Cerebellar cortex (tissue), 1 donor: ENCODE measurements at regions not wholly inside any gene's neighbourhood (a gene's known extent, or its start where the extent isn't known, plus 50 kb on each side); places are given as distances from the start of the nearest gene placed in this dataset.
"Not testable (repeated sequence)": the region's sequence is repeated elsewhere in the genome, so short reads cannot be mapped to it uniquely, and the experiment has no call there.

ENCODE experiments used
- DNase-seq: peaks from one replicate; pipeline ENCODE4 v3.0.0-alpha.2; 2015; ENCODE audit warnings: low spot score

GRCh38 chr6:114936080-114936479 lies 593.3 kb upstream of the HS3ST5 start:
- DNase-seq, result no peak

- no peak for DNase-seq
Measured at GRCh38 chr6:114934079-114934478, 591.3 kb upstream of the HS3ST5 start.

GRCh38 chr6:114928731-114929130 lies 585.9 kb upstream of the HS3ST5 start:
- not testable (repeated sequence) for DNase-seq

DNA sequence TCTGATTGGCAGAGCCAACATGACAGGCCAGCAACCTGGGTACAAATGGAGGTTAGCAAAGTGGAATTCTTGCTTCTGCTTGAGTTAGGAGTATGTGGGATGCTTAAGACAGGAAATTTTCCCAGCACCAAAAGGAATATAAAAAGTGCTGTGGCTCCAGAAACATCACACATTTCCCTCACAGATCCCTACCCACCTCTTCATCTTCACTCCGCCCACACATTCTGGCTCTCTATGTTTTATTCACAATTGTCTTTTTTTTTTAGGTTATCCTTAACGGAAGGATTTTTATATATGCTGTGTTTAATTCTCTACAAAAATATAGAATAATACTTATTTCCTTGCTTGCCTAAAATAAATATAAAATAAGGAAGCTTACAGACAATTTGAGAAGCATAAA lies 563.3 kb upstream of the HS3ST5 start:
- no peak for DNase-seq

DNA sequence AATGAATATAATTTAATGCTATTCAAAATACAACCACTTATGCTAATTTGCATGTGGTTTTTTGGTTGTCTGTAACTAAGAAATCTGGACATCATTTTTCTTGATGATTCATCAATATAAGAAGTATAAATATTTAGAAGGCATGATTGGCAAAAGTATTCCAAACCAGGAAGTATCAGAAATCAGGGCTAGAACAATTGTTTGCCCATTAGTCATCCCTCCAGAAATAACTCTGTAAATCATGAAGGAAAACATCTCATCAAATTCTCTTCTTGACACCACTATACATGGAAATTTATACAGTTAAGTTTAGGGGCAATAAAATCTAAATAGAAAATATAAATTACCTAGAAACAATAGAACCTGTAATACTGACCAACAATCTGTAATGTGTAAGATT lies 554.7 kb upstream of the HS3ST5 start:
- DNase-seq, result no peak

DNA sequence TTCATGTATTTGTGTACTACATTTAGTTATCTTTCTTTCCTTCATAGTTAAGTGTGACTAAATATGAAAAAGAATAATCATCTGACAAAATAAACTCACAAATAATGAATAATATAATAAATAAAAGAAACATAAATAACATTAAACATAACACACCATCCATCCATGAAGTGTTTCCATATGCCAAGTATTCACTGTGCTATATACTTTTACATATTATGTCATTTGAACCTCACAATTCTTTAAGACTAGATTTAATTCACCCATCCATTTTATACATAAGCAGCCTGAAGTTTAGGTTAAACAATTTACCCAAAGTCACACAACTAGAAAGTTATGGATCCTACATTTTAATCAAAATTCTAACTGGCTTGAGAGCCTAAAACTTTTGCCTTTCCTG lies 549.4 kb upstream of the HS3ST5 start:
- DNase-seq, result no peak

DNA sequence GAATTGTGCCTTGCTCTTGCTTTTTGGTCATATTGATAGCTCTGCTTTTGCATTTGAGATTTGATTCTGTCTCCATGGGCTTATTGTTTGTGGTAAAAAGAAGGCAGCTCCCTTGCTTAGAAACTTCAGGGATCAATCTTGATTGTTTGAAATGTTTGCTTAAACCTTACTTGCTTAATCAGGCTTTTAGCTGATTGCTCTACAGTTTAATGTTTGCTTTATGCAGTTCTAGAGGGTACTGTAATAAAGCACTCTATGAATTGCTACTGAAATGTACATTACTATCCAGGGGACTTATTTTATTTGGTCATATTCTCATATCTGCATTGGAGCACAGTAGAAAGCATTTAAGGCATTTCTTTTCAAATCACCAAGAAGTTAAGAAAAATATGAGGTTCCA lies 545.4 kb upstream of the HS3ST5 start:
- no peak for DNase-seq

- DNase-seq, result no peak
Measured at GRCh38 chr6:114886670-114887436, 544.0 kb upstream of the HS3ST5 start.

DNA sequence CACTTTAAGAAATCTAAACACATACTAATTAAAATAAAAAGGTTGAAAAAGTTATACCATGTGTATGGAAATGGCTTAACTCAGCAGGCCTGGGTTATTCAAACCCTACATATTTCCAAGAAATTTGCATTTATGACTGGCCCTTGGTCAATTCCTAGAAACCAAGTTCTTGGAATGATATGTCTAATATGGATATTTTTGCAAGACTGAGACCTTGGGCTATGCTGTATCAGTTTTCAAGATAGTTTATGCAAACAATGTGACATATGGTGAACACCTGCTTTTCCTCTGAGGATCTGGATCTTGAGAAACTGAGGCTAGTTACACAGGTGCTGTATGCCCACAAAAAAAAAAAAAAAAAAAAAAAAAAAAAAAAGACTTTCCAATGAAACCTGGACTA lies 536.9 kb upstream of the HS3ST5 start:
- no peak for DNase-seq

DNA sequence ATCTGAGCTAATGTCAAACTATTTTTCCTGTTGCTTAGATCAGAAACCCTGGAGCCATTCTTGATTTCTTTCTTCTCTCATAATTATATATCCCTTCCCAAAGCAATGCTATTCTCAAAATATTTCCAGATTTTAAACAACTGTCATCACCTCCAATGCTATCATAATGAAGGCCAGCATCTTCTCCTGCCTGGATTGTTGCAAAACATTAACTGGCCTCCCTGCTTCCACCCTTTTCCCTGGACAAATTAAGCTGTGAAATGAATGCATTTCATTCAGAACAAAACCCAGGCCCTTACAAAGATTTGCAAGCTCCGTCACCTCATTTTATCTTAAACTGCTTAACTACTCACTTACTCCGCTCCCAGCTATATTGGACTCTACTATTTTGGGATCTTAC lies 535.3 kb upstream of the HS3ST5 start:
- DNase-seq, result no peak

- no peak for DNase-seq
Measured at GRCh38 chr6:114874410-114874809, 531.6 kb upstream of the HS3ST5 start.

DNA sequence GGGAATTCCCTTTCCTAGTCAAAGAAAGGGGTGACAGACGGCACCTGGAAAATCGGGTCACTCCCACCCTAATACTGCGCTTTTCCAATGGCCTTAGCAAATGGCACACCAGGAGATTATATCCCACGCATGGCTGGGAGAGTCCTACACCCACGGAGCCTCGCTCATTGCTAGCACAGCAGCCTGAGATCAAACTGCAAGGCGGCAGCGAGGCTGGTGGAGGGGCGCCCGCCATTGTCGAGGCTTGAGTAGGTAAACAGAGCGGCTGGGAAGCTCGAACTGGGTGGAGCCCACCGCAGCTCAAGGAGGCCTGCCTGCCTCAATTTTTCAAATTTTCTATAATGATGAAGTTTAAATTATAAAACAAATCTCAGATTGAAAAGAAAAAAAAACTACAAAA lies 522.7 kb upstream of the HS3ST5 start:
- DNase-seq, result not testable (repeated sequence)

GRCh38 chr6:114863610-114864009 lies 520.8 kb upstream of the HS3ST5 start:
- DNase-seq, result no peak

- no peak for DNase-seq
Measured at GRCh38 chr6:114862819-114863218, 520.0 kb upstream of the HS3ST5 start.

- DNase-seq, result no peak
Measured at GRCh38 chr6:114862064-114862463, 519.2 kb upstream of the HS3ST5 start.

- DNase-seq, result no peak
Measured at GRCh38 chr6:114844359-114844758, 501.5 kb upstream of the HS3ST5 start.

GRCh38 chr6:114839019-114839418 lies 496.2 kb upstream of the HS3ST5 start:
- no peak for DNase-seq

GRCh38 chr6:114833211-114833610 lies 490.4 kb upstream of the HS3ST5 start:
- no peak for DNase-seq

GRCh38 chr6:114830515-114830914 lies 487.7 kb upstream of the HS3ST5 start:
- DNase-seq, result no peak

DNA sequence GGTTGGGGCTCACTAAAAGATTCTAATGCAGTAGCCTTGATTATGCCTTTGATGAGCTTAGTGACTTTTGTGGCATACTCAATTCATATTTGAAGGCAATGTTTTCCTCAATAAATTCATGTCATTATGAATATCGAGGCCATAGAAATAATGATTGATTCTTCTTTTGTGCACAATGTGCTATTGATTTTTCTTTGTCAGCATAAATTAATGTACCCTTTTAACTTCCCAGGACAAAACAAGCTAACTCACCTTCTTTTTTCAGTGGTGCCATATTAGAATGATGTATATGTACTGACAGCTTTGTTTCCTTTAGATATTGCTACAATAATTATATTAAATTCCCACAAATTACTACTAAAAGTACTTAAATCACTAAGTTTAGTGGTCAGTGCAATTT lies 484.3 kb upstream of the HS3ST5 start:
- DNase-seq, result no peak

DNA sequence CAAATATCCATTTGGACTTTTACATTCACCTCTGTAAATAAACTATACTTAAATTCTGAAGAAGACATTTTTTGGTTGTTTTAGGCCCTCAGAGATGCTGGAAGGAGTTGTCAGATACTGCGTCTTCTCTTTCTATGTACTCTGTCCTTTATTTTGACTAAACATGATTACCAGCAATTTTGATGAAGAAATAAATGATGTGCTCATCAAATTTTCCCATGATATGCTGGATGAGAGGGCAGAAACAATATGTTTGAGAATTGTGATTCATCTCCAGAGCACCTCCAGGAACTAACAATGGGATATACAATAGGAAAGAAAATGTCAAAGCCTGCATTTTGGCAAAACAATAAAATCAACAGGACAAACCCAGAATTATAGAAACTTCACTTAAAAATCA lies 481.6 kb upstream of the HS3ST5 start:
- DNase-seq, result no peak

DNA sequence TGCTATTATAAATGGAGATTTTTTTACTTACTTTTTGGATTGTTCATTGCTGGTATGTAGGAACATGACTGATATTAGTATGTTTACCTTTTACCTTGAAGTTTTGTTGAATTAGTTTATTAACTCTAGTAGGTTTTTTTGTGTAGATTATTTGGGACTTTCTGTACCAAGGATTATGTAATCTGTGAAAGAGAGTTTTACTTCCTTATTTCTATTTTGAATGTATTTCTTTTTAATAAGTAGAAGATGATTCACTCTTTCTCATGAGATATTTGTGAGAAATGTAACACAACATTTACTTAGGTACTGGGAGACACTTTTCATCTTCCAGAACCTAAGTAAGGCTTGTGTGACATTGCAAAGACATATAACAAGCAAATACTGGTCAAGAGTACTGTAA lies 473.9 kb upstream of the HS3ST5 start:
- no peak for DNase-seq

DNA sequence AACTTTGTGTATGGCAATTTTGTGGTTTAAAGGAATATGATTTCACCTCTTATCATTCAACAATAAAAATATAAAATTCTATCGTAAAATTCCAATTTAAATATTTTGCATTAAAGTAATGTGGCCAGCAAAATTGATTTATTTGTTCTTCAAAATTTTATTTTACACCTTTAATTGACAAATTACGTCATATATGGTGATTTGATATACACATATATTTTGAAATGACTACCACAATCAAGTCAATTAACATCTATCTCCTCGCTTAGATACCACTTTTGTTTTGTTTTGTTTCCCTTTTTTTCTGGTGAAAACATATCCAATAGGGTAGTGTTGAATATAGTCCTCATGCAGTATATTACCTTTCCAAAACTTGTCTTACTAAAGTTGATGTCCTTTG lies 467.6 kb upstream of the HS3ST5 start:
- no peak for DNase-seq

DNA sequence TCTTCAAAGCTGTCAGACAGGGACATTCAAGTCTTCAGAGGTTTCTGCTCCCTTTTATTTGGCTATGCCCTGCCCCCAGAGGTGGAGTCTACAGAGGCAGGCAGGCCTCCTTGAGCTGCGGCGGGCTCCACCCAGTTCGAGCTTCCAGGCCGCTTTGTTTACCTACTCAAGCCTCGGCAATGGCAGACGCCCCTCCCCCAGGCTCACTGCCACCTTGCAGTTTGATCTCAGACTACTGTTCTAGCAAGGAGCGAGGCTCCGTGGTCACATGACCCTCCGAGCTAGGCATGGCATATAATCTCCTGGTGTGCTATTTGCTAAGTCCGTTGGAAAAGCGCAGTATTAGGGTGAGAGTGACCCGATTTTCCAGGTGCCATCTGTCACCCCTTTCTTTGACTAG lies 462.6 kb upstream of the HS3ST5 start:
- DNase-seq, result not testable (repeated sequence)
